ENCODE measurements at regions not wholly inside any gene's neighbourhood (a gene's known extent, or its start where the extent isn't known, plus 50 kb on each side); places are given as distances from the start of the nearest gene placed in this dataset.

GRCh38 chr6:1516742-1517520, 92.8 kb upstream of the FOXC1 start:
- no peak for DNase-seq

- DNase-seq = no peak
These were observed 90.9 kb upstream of the FOXC1 start for GRCh38 chr6:1518855-1519254.

- DNase-seq = no peak
These were observed 90.1 kb upstream of the FOXC1 start for GRCh38 chr6:1519597-1519996.

DNA sequence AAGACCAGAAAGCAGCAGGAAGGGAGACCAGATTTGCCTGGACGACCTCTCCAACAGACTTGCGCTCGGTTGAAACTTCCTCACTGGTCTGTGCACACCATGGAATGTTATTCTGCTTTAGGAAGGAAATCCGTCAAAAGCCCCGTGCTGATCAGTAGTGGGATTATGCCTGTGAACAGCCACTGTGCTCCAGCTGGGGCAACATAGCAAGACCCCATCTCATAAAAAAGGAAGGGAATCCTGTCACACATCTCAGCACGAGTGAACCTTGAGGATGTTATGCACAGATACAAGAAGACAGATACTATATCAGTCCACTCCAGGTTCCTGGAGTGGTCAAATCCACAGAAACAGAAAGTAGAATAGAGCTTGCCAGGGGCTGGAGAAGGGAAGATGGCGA, 86.9 kb upstream of the FOXC1 start:
- no peak for DNase-seq

GRCh38 chr6:1524040-1524480, 85.7 kb upstream of the FOXC1 start:
- DNase-seq = peak; percentile 63 to 66

DNA sequence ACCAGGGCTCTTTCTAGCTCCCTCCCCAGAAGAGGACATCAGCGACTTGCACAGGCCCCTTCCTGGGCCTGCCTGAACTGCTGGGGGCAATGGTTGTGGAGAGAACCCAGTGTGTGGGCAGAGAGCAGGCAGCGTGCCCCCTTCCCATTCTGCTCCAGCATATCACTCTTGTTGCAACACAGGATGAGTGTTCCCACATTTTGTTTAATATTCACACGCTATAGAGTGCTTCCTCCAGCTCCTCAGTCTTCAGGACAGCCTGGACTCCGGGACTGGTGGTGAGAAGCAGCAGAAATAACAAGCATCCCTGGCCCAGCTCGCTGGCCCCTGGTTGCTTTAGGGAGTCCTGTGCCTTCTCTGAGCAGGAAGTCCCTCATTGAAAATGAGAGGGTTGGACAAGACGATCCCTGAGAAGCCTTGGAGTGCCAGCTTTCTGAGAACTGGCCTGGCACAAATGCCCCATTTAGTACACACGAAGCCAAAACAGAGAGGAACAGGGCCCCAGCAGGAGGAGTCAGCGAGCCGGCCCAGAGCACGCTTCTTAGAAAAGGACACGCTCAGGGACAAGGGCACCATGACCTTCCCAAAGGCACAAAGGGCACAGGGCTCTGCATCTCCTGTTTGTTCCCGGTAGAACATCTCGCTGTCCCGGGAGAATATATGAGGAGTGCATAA, 84.2 kb upstream of the FOXC1 start:
- no peak for DNase-seq

DNA sequence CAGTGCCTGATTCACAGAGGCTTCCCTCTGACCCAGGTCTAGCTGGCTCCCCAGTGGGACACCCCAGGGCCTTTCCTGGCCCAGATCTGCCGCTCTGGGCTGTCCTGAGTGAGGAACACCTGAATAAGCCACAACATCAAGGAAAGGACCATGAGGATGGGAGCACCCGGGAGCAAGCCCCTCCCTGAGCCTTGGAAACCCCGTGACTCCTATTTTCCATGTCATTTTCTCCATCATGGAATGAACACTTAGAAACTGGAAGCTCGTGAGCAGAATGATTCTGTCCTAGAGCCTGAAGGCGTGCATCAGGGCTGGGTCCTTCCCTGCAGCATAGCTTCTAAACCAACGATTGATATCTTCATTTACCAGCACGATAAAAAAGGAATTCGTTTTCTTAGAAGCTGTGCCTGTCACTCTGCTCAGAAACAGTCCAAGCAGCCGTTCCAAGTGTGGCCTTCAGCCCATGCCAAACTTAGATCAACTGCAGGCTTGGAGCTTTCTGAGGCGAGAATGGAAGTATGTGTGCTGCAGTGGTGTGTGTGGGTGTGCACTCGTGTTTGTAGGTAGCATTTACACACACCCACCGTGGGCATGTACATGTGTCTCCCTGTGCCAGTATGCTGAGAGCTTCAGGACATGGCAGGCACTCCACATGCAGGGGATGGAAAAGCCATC, 83.2 kb upstream of the FOXC1 start:
- no peak for DNase-seq

- DNase-seq = peak; percentile 17 to 21
These were observed 82.7 kb upstream of the FOXC1 start for GRCh38 chr6:1527073-1527457.

DNA sequence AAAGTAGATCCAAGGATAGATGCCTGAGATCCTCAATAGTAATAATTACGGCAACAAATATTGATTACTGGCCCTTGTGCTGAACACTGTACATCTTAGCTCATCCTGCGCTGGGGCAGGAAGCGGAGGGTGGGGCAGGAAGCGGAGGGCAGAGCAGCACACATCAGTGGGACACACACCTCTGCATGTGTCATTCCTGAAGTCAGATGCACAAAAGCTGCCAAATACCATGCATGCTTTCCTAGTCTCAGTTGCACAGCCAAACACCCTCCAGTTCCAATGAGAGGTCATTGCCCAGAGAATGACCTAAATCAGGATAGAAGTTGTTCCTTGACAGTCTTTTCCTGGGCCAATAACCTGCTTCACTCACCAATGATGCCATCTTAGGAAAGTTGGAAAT, 74.4 kb upstream of the FOXC1 start:
- DNase-seq = peak in 1 of 2 experiments; percentile 31

DNA sequence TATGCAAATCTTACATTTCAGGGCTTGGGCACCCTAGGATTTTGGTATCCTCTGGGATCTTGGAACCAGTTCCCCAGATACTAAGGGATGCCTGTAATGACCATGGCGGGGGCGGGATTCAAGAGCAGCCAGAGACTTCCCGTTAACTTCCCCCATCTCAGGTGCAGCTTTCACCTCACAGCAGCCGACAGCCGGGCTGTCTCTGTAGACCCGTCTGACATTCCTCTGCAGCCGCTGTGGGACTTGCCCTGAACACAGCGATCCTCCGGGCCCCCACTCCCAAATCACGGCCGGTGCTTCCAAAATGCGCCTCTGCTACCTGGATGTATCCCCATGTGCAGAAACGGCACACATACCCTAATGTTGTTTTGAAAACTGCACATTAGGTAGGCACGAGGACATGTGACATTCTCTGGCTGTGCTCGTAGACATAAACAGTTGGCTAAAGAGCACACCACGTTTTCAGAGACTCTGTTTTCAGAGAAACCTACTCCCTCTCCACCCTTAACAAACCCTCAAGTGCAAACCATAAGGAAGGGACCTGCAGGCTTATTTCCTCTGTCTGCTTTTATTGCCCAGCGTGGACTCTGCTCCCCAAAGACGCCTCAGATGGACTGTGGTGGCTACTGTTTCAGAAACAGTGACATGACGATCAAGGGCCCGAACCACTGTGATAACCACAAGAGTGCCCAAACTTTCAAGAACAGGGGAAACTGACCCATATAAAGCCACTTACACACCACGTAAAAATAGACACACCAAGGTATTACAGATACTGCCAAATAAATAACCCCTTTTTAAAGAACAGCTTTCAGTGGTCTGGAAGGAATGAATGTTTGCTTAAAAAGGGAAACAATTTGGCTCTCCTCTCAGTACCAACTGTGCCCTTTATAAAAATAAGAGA, 72.9 kb upstream of the FOXC1 start:
- DNase-seq = no peak

DNA sequence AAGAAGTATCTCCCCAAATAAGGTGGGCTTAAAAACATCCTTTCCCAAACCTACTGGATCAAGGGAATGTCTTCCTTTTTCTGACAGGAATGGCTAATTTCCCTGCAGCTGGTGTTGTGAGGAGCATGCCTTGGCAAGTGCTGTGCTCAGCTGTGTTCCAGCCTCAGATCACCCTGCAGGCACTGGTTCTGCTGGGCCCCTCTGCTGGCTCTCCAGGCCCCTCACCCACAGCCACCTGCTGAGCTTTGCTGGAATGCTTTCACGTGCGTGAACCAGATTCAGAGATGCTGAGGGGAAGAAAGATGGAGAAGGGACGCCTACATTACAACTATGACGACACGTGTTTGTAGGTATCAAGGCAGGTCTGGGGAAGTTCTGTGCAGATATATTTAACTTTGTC, 71.3 kb upstream of the FOXC1 start:
- no peak for DNase-seq

GRCh38 chr6:1538810-1539478, 70.8 kb upstream of the FOXC1 start:
- no peak for DNase-seq

DNA sequence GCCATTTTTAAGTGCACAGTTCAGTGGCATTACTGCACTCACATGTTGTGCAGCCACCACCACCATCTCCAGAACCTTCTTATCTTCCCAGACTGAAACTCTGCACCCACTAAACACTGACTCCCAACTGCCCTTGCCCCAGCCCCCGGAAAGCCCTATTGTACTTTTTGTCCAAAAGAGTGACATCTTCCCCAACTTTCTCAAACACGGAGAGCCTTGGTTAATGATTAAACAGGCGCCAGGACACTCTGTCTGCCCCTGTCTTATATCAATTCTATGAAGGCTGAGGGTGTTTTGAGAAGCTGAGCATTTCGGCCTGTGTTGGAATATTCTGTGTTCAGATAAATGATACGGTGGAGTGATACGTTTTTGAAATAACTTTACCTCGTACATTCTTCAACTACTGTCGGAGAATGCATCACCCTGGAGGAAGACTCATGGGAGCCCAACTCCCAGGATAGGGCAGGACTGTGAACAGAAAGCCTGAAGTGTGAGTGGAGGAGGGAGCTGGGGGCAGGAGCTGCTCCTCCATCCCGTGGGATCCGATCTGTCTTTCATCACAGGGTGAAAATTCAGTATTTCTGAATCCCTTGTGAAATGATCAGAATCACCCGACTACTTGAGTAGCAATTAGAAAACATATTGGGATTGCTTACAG, 68.7 kb upstream of the FOXC1 start:
- no peak for DNase-seq

DNA sequence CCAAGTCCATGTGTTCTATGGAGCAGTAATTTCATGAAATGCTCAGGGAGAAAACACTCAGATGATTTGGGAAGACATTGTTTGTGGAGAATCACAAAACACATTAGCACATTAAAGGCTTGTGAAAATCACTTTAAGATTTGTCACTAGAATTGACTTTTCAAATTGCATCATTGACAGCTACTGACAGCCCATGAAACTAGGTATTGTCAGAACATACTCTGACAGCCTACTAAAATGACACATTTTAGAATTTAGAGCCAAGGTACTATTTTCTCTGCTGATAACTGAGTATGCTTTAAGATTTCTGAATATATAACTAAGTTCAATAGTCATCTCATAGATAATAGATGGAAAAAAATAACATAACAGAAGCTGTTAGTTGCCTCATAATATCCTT, 67.4 kb upstream of the FOXC1 start:
- no peak for DNase-seq

- no peak for DNase-seq
These were observed 67.0 kb upstream of the FOXC1 start for GRCh38 chr6:1542764-1543163.

DNA sequence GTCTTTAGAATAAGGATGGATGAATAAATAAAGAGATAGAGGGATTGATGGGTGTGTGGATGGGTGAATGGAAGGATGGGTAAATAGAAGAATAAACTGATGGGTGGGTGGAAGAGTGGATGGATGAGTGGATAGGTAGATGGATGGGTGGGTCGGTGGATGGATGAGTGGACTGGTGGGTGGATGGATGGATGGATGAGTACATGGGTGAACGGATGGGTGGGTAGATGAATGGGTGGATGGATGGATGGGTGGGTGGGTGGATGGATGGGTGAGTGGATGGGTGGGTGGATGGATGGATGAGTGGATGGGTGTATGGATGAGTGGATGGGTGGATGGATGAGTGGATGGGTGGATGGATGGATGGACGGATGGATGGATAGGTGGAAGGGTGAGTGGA, 65.7 kb upstream of the FOXC1 start:
- no peak for DNase-seq

DNA sequence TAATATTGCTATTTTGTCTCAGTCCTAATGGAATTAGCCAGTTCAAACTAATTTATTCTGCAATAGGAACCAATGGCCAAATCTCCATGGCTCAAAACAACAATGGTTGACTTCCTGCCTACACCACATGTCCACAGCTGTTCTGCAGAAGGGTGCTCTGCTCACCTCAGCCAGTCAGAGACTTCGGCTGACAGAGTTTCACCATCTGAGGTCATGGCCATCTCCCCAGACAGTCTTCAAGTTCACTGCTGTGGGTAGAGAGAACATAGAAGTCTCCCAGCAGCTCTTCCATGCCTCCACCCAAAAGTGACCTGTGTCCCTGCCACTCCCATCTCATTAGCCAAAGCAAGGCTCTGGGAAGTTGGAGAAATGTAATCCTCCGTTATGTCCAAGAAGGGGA, 65.1 kb upstream of the FOXC1 start:
- no peak for DNase-seq

GRCh38 chr6:1545654-1546053, 64.1 kb upstream of the FOXC1 start:
- DNase-seq = no peak

- DNase-seq = no peak
These were observed 61.9 kb upstream of the FOXC1 start for GRCh38 chr6:1547785-1548184.

GRCh38 chr6:1551249-1551648, 58.5 kb upstream of the FOXC1 start:
- DNase-seq = no peak

GRCh38 chr6:1552296-1552761, 57.4 kb upstream of the FOXC1 start:
- no peak for DNase-seq

Measured in activated CD4-positive, alpha-beta T cell treated with anti-CD3 and anti-CD28 coated beads, Interleukin-2, amount 50 U/mL, for 4 hours (primary cell).